Loucy (cell line): ENCODE measurements at regions not wholly inside any gene's neighbourhood (a gene's known extent, or its start where the extent isn't known, plus 50 kb on each side); places are given as distances from the start of the nearest gene placed in this dataset.

ENCODE experiments used
- H2AFZ ChIP-seq: fragments of 200-600 bp; sonication (generic); 2 replicates; pipeline ENCODE4 v1.6.0; 2016; ENCODE audit warnings: antibody characterized with exemption, mild to moderate bottlenecking, low read length, moderate library complexity
- H3F3A ChIP-seq: fragments of 200-600 bp; 2 replicates; pipeline ENCODE4 v1.6.0; 2016; ENCODE audit warnings: antibody characterized with exemption, low read depth, mild to moderate bottlenecking
- H3K27me3 ChIP-seq: fragments of 200-600 bp; sonication (generic); 2 replicates; pipeline ENCODE4 v1.6.1; 2014; ENCODE audit warnings: low read length, mild to moderate bottlenecking; ENCODE audit not compliant: insufficient read depth, poor library complexity, severe bottlenecking
- H3K36me3 ChIP-seq: fragments of 200-600 bp; sonication (generic); 2 replicates; pipeline ENCODE4 v1.6.1; 2016; ENCODE audit warnings: low read length; ENCODE audit not compliant: insufficient read depth
- H3K4me1 ChIP-seq: fragments of 200-600 bp; sonication (generic); 2 replicates; pipeline ENCODE4 v1.5.1; 2014; ENCODE audit warnings: low read length, mild to moderate bottlenecking; ENCODE audit not compliant: insufficient read depth, poor library complexity, severe bottlenecking
- H3K4me2 ChIP-seq: fragments of 200-600 bp; sonication (generic); 2 replicates; pipeline ENCODE4 v1.6.0; 2014; ENCODE audit warnings: antibody characterized with exemption, low read length, low read depth, mild to moderate bottlenecking; ENCODE audit not compliant: poor library complexity, severe bottlenecking
- H3K4me3 ChIP-seq: fragments of 200-600 bp; sonication (generic); 2 replicates; pipeline ENCODE4 v1.5.1; 2014; ENCODE audit warnings: low read length, mild to moderate bottlenecking, mixed read lengths; ENCODE audit not compliant: poor library complexity, severe bottlenecking
- H3K79me2 ChIP-seq: fragments of 200-600 bp; sonication (generic); 2 replicates; pipeline ENCODE4 v1.6.1; 2014; ENCODE audit warnings: low read length; ENCODE audit not compliant: insufficient read depth
- H3K9ac ChIP-seq: fragments of 200-600 bp; sonication (generic); 2 replicates; pipeline ENCODE4 v1.6.0; 2014; ENCODE audit warnings: mild to moderate bottlenecking, low read depth, low read length, moderate library complexity; ENCODE audit not compliant: poor library complexity, severe bottlenecking
- H3K9me2 ChIP-seq: fragments of 200-600 bp; sonication (generic); replicated peaks from 2 replicates; pipeline ENCODE4 v1.6.1; 2016; ENCODE audit warnings: low read depth, low read length, mixed read lengths
- H3K9me3 ChIP-seq: fragments of 200-600 bp; sonication (generic); 2 replicates; pipeline ENCODE4 v1.6.1; 2014; ENCODE audit warnings: mild to moderate bottlenecking, antibody characterized with exemption, low read length, low read depth; ENCODE audit not compliant: insufficient read depth
- H4K20me1 ChIP-seq: fragments of 200-600 bp; sonication (generic); 2 replicates; pipeline ENCODE4 v1.6.0; 2014; ENCODE audit warnings: antibody characterized with exemption, low read length, mild to moderate bottlenecking; ENCODE audit not compliant: insufficient read depth, poor library complexity, severe bottlenecking
- CTCF ChIP-seq: fragments of 200-600 bp; sonication (generic); conservative IDR thresholded peaks from 2 replicates; pipeline ENCODE4 v1.5.1; 2014; ENCODE audit warnings: mild to moderate bottlenecking, antibody characterized with exemption, low read length
- EZH2phosphoT487 ChIP-seq: fragments of 200-600 bp; IDR thresholded peaks from 2 replicates; pipeline ENCODE4 v1.6.1; 2018; ENCODE audit warnings: antibody characterized with exemption, mild to moderate bottlenecking, moderate library complexity, borderline replicate concordance

- H3K4me1 ChIP-seq = no peaks in the 10 kb centered on the region
- H3K27me3 ChIP-seq = no peaks in the 10 kb centered on the region
- H2AFZ ChIP-seq = no peak overlapping the region
- no peak overlapping the region for H3K4me3 ChIP-seq
- no peaks in the 10 kb centered on the region for H3F3A ChIP-seq
- H4K20me1 ChIP-seq = no peaks in the 10 kb centered on the region
- H3K36me3 ChIP-seq = no peaks in the 10 kb centered on the region
- H3K9me3 ChIP-seq = no peaks in the 10 kb centered on the region
- H3K9me2 ChIP-seq = no peaks in the 10 kb centered on the region
- no peak overlapping the region for H3K4me2 ChIP-seq
- no peaks in the 10 kb centered on the region for H3K79me2 ChIP-seq
- no peak overlapping the region for H3K9ac ChIP-seq
- TF ChIP-seq EZH2phosphoT487 (no peak), CTCF (no peak)
These were observed 85.2 kb upstream of the ZMIZ1 start for GRCh38 chr10:78983608-78984007.

GRCh38 chr10:78985973-78986818, 82.6 kb upstream of the ZMIZ1 start:
- Histone ChIP-seq H3K9ac (no peak overlapping the region), H3K36me3 (no peaks in the 10 kb centered on the region), H4K20me1 (no peaks in the 10 kb centered on the region), H3K27me3 (no peaks in the 10 kb centered on the region), H3K9me2 (no peaks in the 10 kb centered on the region), H3K4me2 (no peak overlapping the region), H3K4me1 (peaks cover 5% of the 10 kb centered on the region), H3K79me2 (no peaks in the 10 kb centered on the region), H2AFZ (no peak overlapping the region), H3K9me3 (no peaks in the 10 kb centered on the region), H3K4me3 (no peak overlapping the region), H3F3A (no peaks in the 10 kb centered on the region)
- TF ChIP-seq CTCF (no peak), EZH2phosphoT487 (no peak)

- Histone ChIP-seq H3K79me2 (no peaks in the 10 kb centered on the region), H2AFZ (no peak overlapping the region), H3K36me3 (no peaks in the 10 kb centered on the region), H3K9me3 (no peaks in the 10 kb centered on the region), H3K9me2 (no peaks in the 10 kb centered on the region), H3K4me1 (peaks cover 26% of the 10 kb centered on the region), H4K20me1 (no peaks in the 10 kb centered on the region), H3K9ac (no peak overlapping the region), H3K4me2 (peak overlapping the region; percentile 45), H3K27me3 (no peaks in the 10 kb centered on the region), H3F3A (no peaks in the 10 kb centered on the region), H3K4me3 (no peak overlapping the region)
- TF ChIP-seq CTCF = no peak
- TF ChIP-seq EZH2phosphoT487 = no peak
These were observed 77.6 kb upstream of the ZMIZ1 start for GRCh38 chr10:78991187-78991586.
